Esophagus squamous epithelium (tissue), 4 donors: ENCODE measurements at regions not wholly inside any gene's neighbourhood (a gene's known extent, or its start where the extent isn't known, plus 50 kb on each side); places are given as distances from the start of the nearest gene placed in this dataset.

Experiments
- POLR2A ChIP-seq, 4 donors: fragments of 450-650 bp; IDR thresholded peaks; one replicate each; pipeline ENCODE4 v1.6.1; 2017; ENCODE audit warnings: antibody characterized with exemption in 4 of 4, mild to moderate bottlenecking in 4 of 4, moderate library complexity in 3 of 4
- TF ChIP-seq, protein P1 (sequence below), 6 experiments: fragments of 450-650 bp in 4 of 6; fragments of 200-600 bp in 2 of 6; sonication (generic) in 2 of 6; IDR thresholded peaks; one replicate each; pipeline ENCODE4 v1.5.1; 2016 to 2019; ENCODE audit warnings: antibody characterized with exemption in 6 of 6, mild to moderate bottlenecking in 4 of 6, moderate library complexity in 4 of 6

DNA sequence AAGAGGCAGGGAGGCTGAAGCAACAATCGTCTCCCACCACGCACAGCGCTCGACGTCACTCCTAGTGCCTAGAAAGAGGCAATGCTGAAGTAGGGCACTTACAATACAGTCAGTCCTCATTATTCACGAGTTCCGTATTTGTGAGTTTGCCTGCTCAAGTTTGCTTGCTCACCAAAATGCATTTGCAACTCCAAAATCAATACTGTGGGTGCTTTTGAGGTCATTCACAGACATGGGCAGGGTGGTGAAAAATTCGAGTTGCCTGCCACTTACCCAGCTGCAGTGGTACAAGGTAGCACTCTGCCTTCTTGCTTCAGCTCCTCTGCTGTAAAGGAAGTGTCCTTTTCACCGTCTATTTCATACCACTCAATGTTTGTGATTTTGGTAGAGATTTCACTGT is 113.7 kb upstream of the NCK2 start:
- TF ChIP-seq, protein P1, sequence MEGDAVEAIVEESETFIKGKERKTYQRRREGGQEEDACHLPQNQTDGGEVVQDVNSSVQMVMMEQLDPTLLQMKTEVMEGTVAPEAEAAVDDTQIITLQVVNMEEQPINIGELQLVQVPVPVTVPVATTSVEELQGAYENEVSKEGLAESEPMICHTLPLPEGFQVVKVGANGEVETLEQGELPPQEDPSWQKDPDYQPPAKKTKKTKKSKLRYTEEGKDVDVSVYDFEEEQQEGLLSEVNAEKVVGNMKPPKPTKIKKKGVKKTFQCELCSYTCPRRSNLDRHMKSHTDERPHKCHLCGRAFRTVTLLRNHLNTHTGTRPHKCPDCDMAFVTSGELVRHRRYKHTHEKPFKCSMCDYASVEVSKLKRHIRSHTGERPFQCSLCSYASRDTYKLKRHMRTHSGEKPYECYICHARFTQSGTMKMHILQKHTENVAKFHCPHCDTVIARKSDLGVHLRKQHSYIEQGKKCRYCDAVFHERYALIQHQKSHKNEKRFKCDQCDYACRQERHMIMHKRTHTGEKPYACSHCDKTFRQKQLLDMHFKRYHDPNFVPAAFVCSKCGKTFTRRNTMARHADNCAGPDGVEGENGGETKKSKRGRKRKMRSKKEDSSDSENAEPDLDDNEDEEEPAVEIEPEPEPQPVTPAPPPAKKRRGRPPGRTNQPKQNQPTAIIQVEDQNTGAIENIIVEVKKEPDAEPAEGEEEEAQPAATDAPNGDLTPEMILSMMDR (IDR thresholded peaks at IDR 0.05): no peak
- TF ChIP-seq POLR2A (IDR thresholded peaks at IDR 0.05): no peak
